SK-N-SH treated with all-trans-retinoic acid at 6 μM for 48 hours (cell line): ENCODE measurements at regions not wholly inside any gene's neighbourhood (a gene's known extent, or its start where the extent isn't known, plus 50 kb on each side); places are given as distances from the start of the nearest gene placed in this dataset.

ENCODE experiments used
- ARNTL ChIP-seq: fragments of 450-650 bp; formaldehyde crosslinking; IDR thresholded peaks from 2 replicates; pipeline ENCODE4 v1.5.0; 2020; ENCODE audit warnings: low read depth, mild to moderate bottlenecking, moderate library complexity, borderline replicate concordance
- ZC3H10 ChIP-seq: fragments of 250-450 bp; sonication (Bioruptor Pico); IDR thresholded peaks from 2 replicates; pipeline ENCODE4 v1.5.1; 2021; ENCODE audit warnings: mild to moderate bottlenecking, moderate library complexity
- ZFP30 ChIP-seq: fragments of 450-650 bp; formaldehyde crosslinking; IDR thresholded peaks from 2 replicates; pipeline ENCODE4 v1.5.0; 2022; ENCODE audit warnings: mild to moderate bottlenecking, moderate library complexity
- TF ChIP-seq, protein P1 (sequence below): fragments of 250-450 bp; sonication (Bioruptor Pico); IDR thresholded peaks from 2 replicates; pipeline ENCODE4 v1.5.1; 2021; ENCODE audit warnings: mild to moderate bottlenecking, moderate library complexity

DNA sequence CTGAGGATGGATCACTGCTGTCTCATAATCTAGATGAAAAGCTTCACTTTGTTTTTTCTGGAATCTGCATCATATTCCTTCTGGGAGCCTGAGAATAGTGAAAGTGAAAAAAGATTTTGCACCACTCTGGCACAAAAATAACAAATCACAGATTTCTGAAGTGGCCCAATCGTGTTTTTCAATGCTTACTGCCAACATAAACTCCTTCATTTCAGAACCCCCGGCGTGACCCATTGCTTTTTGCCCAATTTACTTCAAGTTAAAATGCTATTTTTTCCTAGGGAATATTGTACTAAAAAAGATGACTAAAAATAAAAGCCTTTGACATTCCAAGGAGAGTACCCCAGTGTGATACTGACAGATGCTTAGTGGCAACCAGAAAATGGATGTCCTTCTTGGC, 53.7 kb upstream of the ANK3 start:
- TF ChIP-seq ZFP30 (CRISPR knock-in tag) (no peak), ZC3H10 (no peak), ARNTL (no peak)
- TF ChIP-seq, protein P1, sequence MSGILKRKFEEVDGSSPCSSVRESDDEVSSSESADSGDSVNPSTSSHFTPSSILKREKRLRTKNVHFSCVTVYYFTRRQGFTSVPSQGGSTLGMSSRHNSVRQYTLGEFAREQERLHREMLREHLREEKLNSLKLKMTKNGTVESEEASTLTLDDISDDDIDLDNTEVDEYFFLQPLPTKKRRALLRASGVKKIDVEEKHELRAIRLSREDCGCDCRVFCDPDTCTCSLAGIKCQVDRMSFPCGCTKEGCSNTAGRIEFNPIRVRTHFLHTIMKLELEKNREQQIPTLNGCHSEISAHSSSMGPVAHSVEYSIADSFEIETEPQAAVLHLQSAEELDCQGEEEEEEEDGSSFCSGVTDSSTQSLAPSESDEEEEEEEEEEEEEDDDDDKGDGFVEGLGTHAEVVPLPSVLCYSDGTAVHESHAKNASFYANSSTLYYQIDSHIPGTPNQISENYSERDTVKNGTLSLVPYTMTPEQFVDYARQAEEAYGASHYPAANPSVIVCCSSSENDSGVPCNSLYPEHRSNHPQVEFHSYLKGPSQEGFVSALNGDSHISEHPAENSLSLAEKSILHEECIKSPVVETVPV (CRISPR knock-in tag), result no peak
